HG03442 (cell line): ENCODE measurements at regions not wholly inside any gene's neighbourhood (a gene's known extent, or its start where the extent isn't known, plus 50 kb on each side); places are given as distances from the start of the nearest gene placed in this dataset.

Source experiments
- ATAC-seq: cut with Tn5 transposase; IDR thresholded peaks from one replicate; pipeline ENCODE4 v1.9.1; 2021; ENCODE audit warnings: mild to moderate bottlenecking, moderate library complexity; ENCODE audit not compliant: unreplicated experiment

DNA sequence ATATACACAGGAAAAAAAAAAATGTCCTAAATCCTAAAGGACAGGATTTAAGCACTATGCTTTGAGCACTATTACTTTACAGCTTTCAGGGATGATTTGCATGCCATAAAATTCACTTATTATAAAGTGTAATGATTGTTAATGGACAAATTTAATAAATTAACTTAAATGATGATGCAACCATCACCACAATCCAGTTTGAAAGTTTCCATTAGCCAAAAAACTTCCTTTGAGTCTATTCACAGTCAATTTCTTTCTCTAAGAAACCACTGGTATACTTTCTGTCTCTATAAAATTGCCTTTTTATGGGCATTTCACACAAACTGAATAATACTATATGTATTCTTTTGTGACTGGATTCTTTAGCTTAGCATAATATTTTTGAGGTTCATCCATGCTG is 111.1 kb upstream of the RIOK3 start:
- no peak for ATAC-seq

DNA sequence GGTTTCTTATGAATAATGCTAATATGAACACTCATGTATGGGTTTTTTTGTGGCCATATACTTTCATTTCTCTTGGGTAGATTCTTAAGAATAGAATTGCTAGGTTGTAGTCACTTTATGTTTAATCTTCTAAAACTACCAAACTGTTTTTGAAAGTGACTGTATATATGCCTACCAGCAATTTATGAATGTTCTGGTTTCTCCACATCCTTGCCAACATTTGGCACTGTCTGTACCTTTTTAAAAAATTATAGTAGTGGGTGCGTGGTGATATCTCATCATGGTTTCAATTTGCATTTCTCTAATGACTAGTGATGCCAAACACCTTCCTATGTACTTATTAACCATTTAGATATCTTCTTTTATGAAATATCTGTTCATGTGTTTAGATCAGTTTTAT is 110.6 kb upstream of the RIOK3 start:
- no peak for ATAC-seq

DNA sequence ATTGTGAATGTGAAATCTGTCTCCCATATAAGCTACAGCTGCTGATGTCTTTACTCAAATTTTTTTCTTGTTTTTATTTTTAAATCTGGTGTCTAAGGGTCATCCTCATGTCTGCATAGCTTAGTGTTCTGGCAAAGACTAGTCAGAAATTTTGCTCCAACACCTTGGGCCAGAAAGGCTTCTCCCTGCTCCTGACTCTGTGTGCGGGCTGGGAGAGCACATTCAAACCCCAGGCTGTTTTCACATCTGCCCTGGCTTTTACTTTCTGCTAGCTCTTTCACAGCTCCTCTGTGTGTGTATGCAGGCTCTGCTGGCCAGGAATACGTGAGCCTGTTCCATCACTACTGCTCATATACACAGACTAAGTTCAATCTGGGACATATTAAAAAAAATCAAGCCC is 102.9 kb upstream of the RIOK3 start:
- no peak for ATAC-seq

DNA sequence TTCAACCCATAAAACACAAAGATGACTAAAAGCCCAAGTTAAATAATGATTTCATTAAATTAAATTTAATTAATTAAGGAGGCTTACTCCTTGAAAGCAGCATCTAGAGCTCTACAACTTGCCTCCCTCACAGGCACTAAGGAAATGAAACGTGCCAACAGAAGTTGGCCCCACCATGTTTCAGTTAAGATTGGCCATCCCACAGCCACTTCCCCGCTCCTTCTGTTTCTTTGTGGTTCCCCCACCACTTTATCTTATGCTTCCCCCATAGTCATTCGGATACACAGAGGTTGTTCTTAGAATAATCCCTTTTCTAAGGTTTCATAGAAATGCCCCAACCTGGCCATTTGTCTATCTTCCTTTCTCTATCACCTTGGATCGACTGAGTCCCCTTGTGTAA is 101.6 kb upstream of the RIOK3 start:
- no peak for ATAC-seq

DNA sequence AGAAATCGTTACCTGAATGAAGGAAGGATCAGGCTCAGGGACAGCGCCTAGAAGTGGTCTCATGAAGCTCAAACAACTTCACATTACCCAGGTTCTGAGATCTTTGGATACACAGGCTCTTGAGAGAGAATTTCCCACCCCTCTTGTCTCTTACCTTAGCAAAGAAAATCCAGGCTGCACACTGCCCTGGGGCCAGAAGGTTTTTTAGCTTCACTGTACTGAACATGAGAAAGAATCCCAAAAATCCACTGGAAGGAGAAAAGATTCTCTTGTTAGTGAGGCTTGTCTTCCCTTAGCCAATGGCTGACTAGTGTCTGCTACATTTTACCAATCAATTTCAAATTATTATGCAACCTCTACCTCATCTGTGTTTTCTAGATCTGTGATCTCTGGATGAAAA is 101.0 kb upstream of the RIOK3 start:
- ATAC-seq: no peak

DNA sequence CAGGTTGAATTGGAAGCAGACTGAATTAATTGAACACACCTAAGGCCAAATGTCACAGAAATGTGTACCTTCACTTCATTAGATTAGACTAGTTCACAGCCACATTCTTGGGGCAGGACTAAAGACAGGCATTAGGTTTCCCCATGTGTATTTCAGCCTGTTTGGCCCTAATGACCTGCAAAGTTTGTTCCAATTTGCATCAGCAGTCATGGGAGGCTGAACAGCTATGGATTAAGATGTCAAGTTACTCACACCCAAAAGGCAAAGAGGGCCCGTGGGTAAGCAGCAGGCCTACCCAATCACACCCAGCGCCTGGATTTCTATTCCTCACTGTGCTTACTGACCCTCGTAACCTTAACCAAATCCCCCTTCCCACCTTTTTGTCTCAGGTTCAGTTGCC is 99.6 kb upstream of the RIOK3 start:
- ATAC-seq: no peak

DNA sequence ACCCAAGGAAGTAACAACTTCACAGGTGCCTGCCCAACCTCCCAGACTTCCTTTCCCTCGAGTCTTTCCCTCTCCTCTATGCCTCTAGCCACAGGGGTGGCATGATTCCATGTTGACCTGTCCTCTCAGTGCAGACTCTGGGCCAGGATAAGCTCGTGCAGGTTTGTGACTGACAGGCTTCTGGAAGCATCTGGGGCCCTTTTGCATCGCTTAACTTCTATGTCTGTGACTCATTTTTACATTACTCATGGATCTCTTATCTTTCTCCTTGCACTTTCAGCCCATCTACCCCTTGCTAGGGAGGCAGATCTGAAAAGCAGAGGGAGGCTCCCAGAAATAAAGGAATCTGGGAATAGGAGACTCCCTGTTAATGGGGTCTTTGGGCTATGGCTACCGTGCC is 98.5 kb upstream of the RIOK3 start:
- ATAC-seq: no peak

DNA sequence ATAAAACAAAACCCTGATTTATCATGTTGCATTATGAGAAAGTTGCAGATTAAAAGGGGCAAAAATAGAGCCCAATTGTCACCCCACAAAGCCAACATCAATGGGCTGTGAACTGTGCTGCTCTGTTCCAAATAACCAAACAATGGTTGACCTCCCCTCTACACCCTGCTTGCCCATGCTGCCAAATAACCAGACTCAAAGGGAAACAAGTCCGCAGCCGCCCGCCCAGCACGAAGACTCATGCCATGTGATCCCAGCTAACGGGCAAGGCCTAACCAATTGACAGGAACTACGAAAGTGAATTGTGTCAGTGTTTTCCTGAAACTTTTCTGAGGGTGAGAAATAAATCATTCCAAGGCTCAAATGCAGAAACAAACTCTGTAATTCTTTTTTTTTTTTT is 97.9 kb upstream of the RIOK3 start:
- no peak for ATAC-seq

DNA sequence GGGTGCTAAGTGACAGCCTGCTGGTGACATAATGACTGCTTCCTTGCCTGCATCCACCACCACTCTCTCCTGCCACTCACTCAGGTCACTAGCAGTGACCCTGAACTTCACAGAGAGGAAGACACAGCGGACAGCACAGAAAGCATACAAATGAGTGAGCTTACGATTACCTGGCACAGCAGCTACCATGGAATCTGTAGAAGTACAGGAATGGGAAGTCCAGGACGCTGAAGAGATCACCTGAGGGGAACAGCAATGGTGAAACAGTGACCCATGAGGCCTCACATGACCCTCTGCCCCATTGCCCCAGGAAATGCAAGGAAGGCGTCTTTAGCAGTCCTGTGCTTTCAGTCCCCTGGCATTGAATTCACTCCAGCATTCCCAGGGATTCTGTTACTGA is 96.7 kb upstream of the RIOK3 start:
- no peak for ATAC-seq

DNA sequence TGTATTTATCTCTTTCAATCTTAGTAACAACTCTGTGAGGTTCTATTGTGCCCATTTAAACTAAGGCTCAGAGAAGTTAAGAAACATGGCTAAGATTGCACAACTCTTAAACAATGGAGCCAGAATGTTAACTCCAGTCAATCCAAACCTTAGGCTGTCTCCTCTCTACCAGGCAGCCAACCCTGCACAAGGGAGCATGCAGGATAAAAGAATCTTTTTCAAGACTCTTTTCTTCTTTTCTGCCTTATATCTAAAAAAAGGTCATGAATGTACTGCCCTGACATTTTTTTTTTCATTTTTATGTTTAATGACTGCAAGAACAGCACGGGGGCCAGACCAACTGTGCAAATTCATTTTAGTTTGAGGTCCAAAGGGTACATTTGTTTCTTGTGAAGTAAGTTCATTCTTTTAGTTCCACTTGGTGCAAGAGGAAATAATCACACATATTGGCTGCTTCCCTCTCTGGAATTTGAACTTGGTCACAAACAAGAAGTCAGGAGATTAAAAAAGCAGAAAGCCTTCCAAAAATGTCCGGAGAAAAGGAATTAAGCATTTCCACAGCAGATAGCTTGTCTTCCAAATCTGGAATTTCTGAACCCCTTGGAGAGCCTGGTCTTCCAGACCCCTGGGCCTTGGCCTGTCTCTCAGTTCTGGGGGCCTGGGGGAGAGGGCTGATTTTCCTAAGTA is 96.0 kb upstream of the RIOK3 start:
- no peak for ATAC-seq

DNA sequence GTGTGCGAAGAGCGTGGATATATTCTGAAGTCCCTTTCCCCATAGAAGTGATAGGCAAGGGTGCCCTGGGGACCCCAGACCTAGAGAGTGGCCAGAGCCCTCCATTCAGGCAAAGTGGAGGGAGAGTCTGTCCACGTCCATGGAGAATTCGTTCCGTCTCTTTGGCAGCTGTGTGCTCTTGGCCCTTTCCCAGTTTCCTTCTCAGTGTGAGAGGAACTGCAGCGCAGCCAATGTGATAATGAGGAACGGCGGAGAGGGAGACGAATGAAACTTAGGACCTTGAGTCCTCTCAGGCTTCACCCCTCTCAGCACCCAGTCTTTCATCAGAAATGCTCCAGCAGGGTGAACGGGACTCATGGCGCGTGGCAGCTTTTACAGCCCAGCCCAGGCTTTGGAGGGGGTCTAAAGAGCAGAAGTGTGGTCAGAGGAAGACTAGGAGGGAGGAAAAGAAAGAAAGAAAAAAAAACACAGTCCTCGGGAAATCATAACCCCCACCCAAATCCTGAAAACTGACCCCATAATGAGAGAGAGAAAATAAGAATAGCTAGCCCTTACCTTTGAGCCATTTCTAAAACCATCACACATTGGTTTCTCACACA is 95.0 kb upstream of the RIOK3 start:
- no peak for ATAC-seq

DNA sequence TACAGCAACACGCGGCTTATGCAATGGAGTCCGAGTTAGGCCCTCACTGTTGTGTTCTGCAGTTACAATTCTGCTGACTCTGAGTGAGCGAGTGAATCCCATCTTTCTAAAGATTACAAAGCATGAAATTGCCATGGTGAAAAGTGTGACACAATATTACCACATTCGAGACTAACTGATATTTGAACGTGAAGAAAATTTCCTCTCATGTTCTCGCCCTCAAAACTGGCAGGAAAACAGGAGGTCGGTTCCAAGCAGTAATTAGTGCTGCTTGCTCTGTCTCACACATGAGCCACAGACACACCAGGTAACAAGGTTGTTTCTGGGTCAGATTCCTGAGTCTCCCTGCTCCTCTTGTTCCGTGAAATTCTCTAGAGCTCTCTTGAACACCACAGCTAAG is 93.7 kb upstream of the RIOK3 start:
- no peak for ATAC-seq

DNA sequence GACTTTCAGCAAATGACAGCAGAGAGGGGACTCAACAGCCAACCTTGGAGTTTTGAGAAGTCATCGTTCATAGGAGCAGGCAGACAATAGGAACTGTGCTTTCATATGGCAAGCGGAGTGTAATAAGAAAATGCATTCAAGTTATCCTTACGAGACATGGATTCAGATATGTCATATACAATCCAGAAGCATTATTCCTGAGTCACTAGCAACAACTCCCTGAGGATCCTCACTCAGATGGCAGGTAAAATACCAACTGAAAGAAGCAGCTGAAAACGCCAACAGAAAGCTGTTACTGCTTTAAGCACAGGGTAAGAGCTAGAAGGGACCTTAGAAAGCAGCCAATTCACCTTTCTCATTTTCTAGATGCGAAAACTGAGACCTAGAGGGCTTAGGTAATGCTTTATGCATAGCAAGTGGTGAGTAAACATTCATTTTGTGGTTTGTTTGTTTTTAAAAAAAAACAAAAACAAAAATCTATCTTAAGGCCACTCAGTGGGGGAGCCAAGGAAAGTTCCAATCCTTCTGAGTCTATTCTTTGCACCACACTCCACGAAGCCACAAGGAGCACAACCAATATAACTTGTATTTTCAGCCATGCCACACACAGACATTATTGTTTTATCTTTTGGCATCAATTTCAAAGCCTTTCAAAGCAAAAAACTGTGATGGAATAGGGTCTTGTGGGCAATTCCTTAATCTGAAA is 89.1 kb upstream of the RIOK3 start:
- no peak for ATAC-seq

DNA sequence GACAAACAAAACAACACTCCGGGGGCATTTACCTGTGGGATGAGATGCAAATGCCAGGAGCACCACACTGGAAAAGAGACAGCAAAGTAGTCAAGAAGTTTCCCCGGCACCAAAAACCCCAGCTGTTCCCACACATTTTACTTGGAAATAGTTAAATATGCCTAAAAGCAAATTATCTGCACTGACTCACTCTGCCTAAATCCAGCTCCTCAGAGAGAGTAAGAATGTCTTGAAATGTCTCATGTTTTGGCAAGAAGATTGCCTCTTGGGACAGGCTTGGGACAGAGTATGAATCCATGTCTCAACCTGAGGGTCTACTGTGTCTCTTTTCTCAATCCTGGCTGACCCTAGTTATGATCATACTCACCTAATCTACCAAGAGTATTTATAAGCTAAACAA is 87.5 kb upstream of the RIOK3 start:
- no peak for ATAC-seq

DNA sequence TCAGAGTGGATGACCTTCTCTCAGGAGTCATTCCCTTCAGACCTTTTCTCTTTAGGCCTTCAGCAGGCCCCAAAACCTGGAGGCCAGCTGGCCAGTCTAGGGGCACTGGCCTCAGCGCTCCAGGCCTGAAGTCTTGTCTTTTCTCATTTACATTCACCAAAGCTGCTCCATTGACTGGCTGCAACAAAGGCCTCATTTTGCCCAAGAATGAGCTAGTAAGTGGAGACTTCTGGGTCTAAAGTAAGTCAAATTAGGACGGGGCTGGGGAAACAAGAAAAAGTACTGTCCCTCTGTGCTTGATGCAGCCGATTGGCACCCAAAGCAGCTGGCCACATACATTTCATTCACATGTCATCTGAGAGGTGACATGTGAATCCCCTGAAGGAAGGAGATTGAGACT is 83.8 kb upstream of the RIOK3 start:
- ATAC-seq: no peak

DNA sequence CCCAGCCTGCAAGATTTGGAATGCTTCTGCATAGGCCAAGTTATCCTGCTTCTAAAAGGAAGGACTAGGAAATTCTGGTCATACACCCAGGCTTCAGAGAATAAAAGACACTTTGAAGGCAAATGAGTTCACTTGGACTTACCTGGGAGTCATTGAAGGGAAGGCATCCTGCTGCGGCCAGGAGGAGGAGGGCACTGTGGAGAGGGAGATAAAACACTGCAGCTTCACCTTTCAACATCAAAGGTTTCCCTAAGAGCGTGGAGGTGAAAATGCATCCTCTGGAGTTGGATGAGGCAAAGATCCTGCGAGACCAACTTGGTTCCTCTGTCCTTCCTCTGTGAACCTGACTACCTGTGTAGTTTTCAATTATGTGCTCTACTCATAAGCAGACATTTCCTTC is 79.5 kb upstream of the RIOK3 start:
- ATAC-seq: no peak

DNA sequence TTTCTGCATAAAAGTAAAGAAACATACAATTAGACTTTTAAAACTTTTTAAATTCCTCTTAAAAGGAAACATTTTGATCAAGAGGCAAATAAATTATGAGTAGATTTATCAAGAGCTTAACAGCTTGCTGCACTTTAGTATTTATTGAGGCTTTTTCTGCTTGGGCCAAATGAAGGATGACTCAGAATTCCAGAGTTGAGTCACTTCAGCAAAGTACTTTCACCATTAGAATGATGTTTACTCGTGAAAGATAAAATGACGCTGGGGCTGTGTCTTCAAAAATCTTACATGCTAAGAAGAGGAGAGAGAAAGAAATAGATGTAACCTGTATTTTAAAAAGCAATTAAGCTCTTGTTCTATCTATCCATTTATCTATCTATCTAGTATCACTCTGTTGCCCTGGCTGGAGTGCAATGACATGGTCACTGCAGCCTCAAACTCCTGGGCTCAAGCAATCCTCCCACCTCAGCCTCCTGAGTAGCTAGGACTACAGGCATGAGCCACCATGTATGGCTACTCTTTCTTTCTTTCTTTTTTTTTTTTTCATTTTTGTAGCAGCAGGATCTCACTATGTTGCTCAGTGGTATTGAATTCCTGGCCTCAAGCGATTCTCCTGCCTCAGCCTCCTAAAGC is 75.3 kb upstream of the RIOK3 start:
- ATAC-seq: peak; percentile 80

DNA sequence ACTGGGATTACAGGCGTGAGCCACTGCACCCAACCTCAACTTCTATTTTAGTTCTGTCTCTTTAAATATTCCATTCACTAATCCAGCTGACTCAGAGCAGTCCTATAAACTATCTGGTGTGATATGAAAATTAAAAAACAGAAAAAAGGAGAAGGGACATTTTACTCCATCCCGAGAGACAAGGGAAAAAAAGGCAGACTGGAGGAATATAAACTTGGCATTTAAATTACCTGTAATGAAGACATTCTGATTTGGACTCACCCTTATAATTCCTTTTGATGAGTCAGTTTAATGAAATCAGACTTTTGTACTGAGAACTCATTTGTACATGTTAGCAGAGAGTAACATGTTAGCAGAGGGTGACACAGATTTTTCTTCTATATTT is 74.8 kb upstream of the RIOK3 start:
- no peak for ATAC-seq

DNA sequence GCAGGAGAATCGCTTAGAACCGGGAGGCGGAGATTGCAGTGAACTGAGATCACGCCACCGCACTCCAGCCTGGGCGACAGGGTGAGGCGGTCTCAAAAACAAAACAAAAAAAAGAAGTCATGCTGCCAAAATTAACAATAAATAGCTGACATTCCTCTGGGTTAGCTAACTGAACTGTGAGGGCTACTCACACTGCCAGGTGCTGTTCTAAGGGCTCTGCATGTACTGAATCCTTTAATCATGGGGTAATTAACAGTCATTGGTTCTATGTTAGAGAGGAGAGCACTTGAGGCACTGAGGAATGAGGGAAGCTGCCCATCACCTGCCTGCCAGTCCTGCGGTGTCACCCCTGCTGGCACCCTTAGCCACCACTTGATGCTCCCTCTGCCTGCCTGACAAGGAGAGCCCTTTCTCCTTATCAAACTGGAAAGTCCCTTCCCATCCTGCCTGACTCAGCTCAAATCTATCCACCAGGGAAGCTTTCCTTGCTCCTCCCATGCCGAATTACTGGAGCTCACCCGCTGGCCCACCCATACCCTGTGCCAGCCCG is 73.0 kb upstream of the RIOK3 start:
- no peak for ATAC-seq

DNA sequence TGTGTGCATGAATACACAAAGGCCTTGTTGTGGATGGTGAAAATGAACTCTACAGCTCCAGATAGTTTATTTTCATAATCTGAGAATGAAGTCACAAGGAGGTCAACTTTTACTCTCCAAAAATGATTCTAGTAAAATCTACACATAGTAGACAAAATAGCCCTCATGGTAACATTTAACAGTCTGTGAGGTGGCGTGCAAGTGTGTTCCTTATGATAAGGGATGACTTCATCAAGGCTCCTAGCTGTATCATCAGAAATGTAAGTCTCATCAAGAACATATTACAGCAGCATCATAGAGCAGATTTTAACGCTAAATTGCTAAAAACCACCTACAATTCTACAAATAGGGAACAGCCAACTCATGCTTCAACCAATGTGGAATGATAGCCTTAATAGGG is 72.3 kb upstream of the RIOK3 start:
- ATAC-seq: no peak

DNA sequence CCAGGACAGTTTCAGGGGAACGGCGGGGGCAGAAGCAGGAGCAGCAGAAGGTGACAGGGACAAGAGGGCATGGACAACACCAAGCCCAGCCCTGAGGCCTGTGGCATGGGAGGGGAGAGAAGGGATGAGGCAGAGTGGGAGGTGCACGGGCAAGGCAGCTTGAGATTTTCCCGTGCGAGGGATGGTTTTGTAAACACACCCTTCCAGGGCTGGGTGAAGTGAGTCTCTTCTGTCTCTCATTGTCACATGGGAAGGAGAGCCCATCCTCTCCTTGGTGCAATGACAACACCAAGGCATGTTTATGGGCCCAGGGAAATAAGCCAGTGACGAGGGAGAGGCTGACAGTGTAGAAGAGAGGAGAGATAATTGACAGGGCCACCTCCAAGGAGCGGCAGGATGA is 69.6 kb upstream of the RIOK3 start:
- no peak for ATAC-seq
